ENCODE measurements at regions not wholly inside any gene's neighbourhood (a gene's known extent, or its start where the extent isn't known, plus 50 kb on each side); places are given as distances from the start of the nearest gene placed in this dataset.

DNA sequence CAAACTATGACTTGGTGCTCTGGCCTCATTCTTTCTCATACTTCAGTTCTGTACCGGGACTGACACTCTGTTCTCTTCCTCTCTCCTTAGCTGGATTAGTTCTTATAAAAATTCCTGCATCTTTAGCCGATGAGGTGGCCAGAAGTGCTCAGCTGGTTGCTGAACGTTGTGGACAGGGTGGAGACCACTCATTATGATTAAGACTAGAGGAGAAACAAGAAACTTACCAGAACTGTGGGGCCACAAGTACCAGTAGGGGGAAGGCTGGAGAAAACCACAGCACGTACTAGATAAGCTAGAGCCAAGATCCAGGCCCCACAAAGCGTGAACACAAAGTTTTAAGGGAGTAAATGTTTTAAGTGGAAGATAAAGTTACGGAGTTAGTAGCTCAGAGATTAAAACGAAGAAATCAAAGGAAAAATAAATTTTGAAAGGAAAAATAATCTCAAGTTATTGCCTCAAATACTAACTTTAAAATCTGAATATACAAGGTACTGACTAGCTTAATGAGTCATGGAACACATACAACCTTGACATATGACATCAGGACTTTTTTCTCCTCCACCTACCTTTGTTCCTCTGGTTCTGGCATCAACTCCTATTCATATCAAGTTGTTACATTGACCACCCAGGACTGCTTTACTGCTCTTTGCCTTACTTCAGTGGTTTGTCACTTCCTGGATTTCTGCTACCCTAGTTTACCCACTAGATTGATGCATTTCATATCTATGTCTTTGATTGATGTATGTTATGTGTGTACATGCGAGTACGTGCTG lies 469.0 kb downstream of the TFEC start:
- in situ Hi-C loops (cut with MboI) (no loop called here), intact Hi-C loops (cut with micrococcal nuclease; ENCODE audit: unreplicated experiment) (no loop called here)
- no peaks in the 10 kb centered on the region for H3K79me2 ChIP-seq (ENCODE audit: control insufficient read depth, insufficient read depth, low read length)
- H2AFZ ChIP-seq (ENCODE audit: control insufficient read depth, low read depth, low read length): no peak overlapping the region
- ChIA-PET POLR2A (no interaction called here), RAD21 (ENCODE audit: unreplicated experiment) (interaction anchor here (0.6 kb wide), 1 partner anchor 117 kb away, joined by 3 read pairs; no protein-coding TSS in a partner anchor), SMC1A (ENCODE audit: uncharacterized antibody, unreplicated experiment) (interaction anchor here (1.2 kb wide), 1 partner anchor 11 kb away, joined by 3 read pairs; no protein-coding TSS in a partner anchor), CTCF (interaction anchor here (1.1 kb wide), 1 partner anchor 187 kb away, joined by 3 read pairs; no protein-coding TSS in a partner anchor)
- FAIRE-seq (no peak), DNase-seq (ENCODE audit: low read depth, low spot score) (no peak), ATAC-seq (no peak)
- H3K4me3 ChIP-seq: no peak overlapping the region
- no peak overlapping the region for H3K4me2 ChIP-seq (ENCODE audit: control insufficient read depth, insufficient read depth)
- 13% methylated on average over 9 of the region's 9 CpGs for WGBS (ENCODE audit: insufficient coverage, insufficient replicate concordance, low lambda C conversion rate, missing lambda C conversion rate)
- H3K9me3 ChIP-seq (replicated peaks; ENCODE audit: control insufficient read depth, insufficient read depth, low read length): no peaks in the 10 kb centered on the region
- no TSS peak for BruUV-seq (replicated peaks)
- no peaks in the 10 kb centered on the region for H3K4me1 ChIP-seq (ENCODE audit: control insufficient read depth, insufficient read depth, low read length)
- no peak overlapping the region for H3K27ac ChIP-seq (ENCODE audit: control insufficient read depth, insufficient read depth)
- TF ChIP-seq BACH1 (IDR thresholded peaks at IDR 0.05; ENCODE audit: borderline replicate concordance) (no peak), RB1 (IDR thresholded peaks at IDR 0.05; ENCODE audit: borderline replicate concordance) (no peak), CHD1 (IDR thresholded peaks at IDR 0.05; ENCODE audit: low read depth, low read length) (no peak), CHD2 (IDR thresholded peaks at IDR 0.05; ENCODE audit: borderline replicate concordance, low read depth, low read length) (no peak), NFYB (IDR thresholded peaks at IDR 0.05; ENCODE audit: insufficient read depth, low read depth, low read length) (no peak), CEBPZ (IDR thresholded peaks at IDR 0.05; ENCODE audit: low read depth, low read length) (no peak), GABPA (IDR thresholded peaks at IDR 0.05; ENCODE audit: low read depth) (no peak), REST (IDR thresholded peaks at IDR 0.05; ENCODE audit: low read depth, low read length) (no peak), YBX1 (IDR thresholded peaks at IDR 0.05) (no peak), LARP7 (IDR thresholded peaks at IDR 0.05) (no peak), POLR2AphosphoS2 (IDR thresholded peaks at IDR 0.05; ENCODE audit: low read depth, low read length) (no peak), CREM (IDR thresholded peaks at IDR 0.05; ENCODE audit: low read depth) (no peak), ZNF217 (IDR thresholded peaks at IDR 0.05) (no peak)
- TF ChIP-seq, protein P1, sequence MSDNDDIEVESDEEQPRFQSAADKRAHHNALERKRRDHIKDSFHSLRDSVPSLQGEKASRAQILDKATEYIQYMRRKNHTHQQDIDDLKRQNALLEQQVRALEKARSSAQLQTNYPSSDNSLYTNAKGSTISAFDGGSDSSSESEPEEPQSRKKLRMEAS (IDR thresholded peaks at IDR 0.05; ENCODE audit: low read depth, low read length): no peak
- no peak overlapping the region for H3K9ac ChIP-seq (ENCODE audit: control insufficient read depth, insufficient read depth, low read length)
- no peaks in the 10 kb centered on the region for H3K27me3 ChIP-seq (replicated peaks in 1 of 2; ENCODE audit: control insufficient read depth in 2 of 2, insufficient read depth in 2 of 2, low read length in 1 of 2)
- H4K20me1 ChIP-seq (ENCODE audit: control insufficient read depth, insufficient read depth): no peaks in the 10 kb centered on the region
- no peaks in the 10 kb centered on the region for H3K36me3 ChIP-seq (ENCODE audit: control insufficient read depth in 2 of 2, insufficient read depth in 2 of 2, low read length in 1 of 2)
